ENCODE measurements at regions not wholly inside any gene's neighbourhood (a gene's known extent, or its start where the extent isn't known, plus 50 kb on each side); places are given as distances from the start of the nearest gene placed in this dataset.

GRCh38 chr2:81249152-81249551 is 944.6 kb upstream of the LRRTM1 start:
- Histone ChIP-seq H3K9me2 (replicated peaks; ENCODE audit: insufficient read depth, low read length) (no peaks in the 10 kb centered on the region), H3K4me1 (ENCODE audit: low read length) (no peaks in the 10 kb centered on the region), H4K20me1 (ENCODE audit: insufficient read depth, low read length) (no peaks in the 10 kb centered on the region), H3K27ac (ENCODE audit: low read length) (no peak overlapping the region), H3K9me3 (replicated peaks; ENCODE audit: insufficient read depth, low read length) (no peaks in the 10 kb centered on the region), H3K36me3 (replicated peaks; ENCODE audit: insufficient read depth, low read length) (no peaks in the 10 kb centered on the region), H3K27me3 (replicated peaks; ENCODE audit: insufficient read depth, low read length) (no peaks in the 10 kb centered on the region), H3K4me3 (ENCODE audit: low read length) (no peak overlapping the region), H3K4me2 (ENCODE audit: low read depth, low read length) (no peak overlapping the region), H2AFZ (ENCODE audit: low read length) (no peak overlapping the region), H3K79me2 (ENCODE audit: low read length) (no peaks in the 10 kb centered on the region), H3K9ac (ENCODE audit: low read length) (no peak overlapping the region), H3F3A (ENCODE audit: insufficient read depth, low read length) (no peaks in the 10 kb centered on the region)
- TF ChIP-seq CTCF (IDR thresholded peaks at IDR 0.05; ENCODE audit: low read length): no peak
- no peak for TF ChIP-seq EZH2 (optimal IDR thresholded peaks at IDR 0.05; ENCODE audit: low read depth, low read length)
- no peak for TF ChIP-seq EZH2phosphoT487 (IDR thresholded peaks at IDR 0.05; ENCODE audit: low read length)
- DNase-seq: no peak

GRCh38 chr2:81247648-81248047 is 943.1 kb upstream of the LRRTM1 start:
- no peak for TF ChIP-seq CTCF (IDR thresholded peaks at IDR 0.05; ENCODE audit: low read length)
- no peak for TF ChIP-seq EZH2 (optimal IDR thresholded peaks at IDR 0.05; ENCODE audit: low read depth, low read length)
- TF ChIP-seq EZH2phosphoT487 (IDR thresholded peaks at IDR 0.05; ENCODE audit: low read length): no peak
- H3K27me3 ChIP-seq (replicated peaks; ENCODE audit: insufficient read depth, low read length): no peaks in the 10 kb centered on the region
- H3K9ac ChIP-seq (ENCODE audit: low read length): no peak overlapping the region
- no peaks in the 10 kb centered on the region for H3K9me3 ChIP-seq (replicated peaks; ENCODE audit: insufficient read depth, low read length)
- no peak overlapping the region for H3K27ac ChIP-seq (ENCODE audit: low read length)
- no peak overlapping the region for H2AFZ ChIP-seq (ENCODE audit: low read length)
- H3K79me2 ChIP-seq (ENCODE audit: low read length): no peaks in the 10 kb centered on the region
- H3F3A ChIP-seq (ENCODE audit: insufficient read depth, low read length): no peaks in the 10 kb centered on the region
- H3K4me1 ChIP-seq (ENCODE audit: low read length): no peaks in the 10 kb centered on the region
- no peak for DNase-seq
- no peaks in the 10 kb centered on the region for H3K9me2 ChIP-seq (replicated peaks; ENCODE audit: insufficient read depth, low read length)
- H4K20me1 ChIP-seq (ENCODE audit: insufficient read depth, low read length): no peaks in the 10 kb centered on the region
- no peak overlapping the region for H3K4me2 ChIP-seq (ENCODE audit: low read depth, low read length)
- H3K36me3 ChIP-seq (replicated peaks; ENCODE audit: insufficient read depth, low read length): no peaks in the 10 kb centered on the region
- no peak overlapping the region for H3K4me3 ChIP-seq (ENCODE audit: low read length)

GRCh38 chr2:81242501-81242900 is 937.9 kb upstream of the LRRTM1 start:
- Histone ChIP-seq H3K79me2 (ENCODE audit: low read length) (no peaks in the 10 kb centered on the region), H3K9me2 (replicated peaks; ENCODE audit: insufficient read depth, low read length) (no peaks in the 10 kb centered on the region), H3F3A (ENCODE audit: insufficient read depth, low read length) (no peaks in the 10 kb centered on the region), H3K27ac (ENCODE audit: low read length) (no peak overlapping the region), H3K4me1 (ENCODE audit: low read length) (no peaks in the 10 kb centered on the region), H3K36me3 (replicated peaks; ENCODE audit: insufficient read depth, low read length) (no peaks in the 10 kb centered on the region), H2AFZ (ENCODE audit: low read length) (no peak overlapping the region), H3K4me2 (ENCODE audit: low read depth, low read length) (no peak overlapping the region), H4K20me1 (ENCODE audit: insufficient read depth, low read length) (no peaks in the 10 kb centered on the region), H3K27me3 (replicated peaks; ENCODE audit: insufficient read depth, low read length) (no peaks in the 10 kb centered on the region), H3K4me3 (ENCODE audit: low read length) (no peak overlapping the region), H3K9me3 (replicated peaks; ENCODE audit: insufficient read depth, low read length) (no peaks in the 10 kb centered on the region), H3K9ac (ENCODE audit: low read length) (no peak overlapping the region)
- no peak for DNase-seq
- TF ChIP-seq CTCF (IDR thresholded peaks at IDR 0.05; ENCODE audit: low read length) (no peak), EZH2phosphoT487 (IDR thresholded peaks at IDR 0.05; ENCODE audit: low read length) (no peak), EZH2 (optimal IDR thresholded peaks at IDR 0.05; ENCODE audit: low read depth, low read length) (no peak)
